ENCODE measurements at regions not wholly inside any gene's neighbourhood (a gene's known extent, or its start where the extent isn't known, plus 50 kb on each side); places are given as distances from the start of the nearest gene placed in this dataset.
A peak's percentile ranks its signal among the peaks of the same experiment; 100 is the strongest.
"Not testable (repeated sequence)": the region's sequence is repeated elsewhere in the genome, so short reads cannot be mapped to it uniquely, and the experiment has no call there.

GRCh38 chr12:111150921-111151840 lies 217.7 kb downstream of the PHETA1 start:
- DNase-seq, result peak in 1 of 2 donors; percentile 2

- no peak for DNase-seq
These were observed 218.5 kb downstream of the PHETA1 start for GRCh38 chr12:111150360-111150759.

- no peak for DNase-seq
These were observed 219.6 kb downstream of the PHETA1 start for GRCh38 chr12:111149299-111149698.

GRCh38 chr12:111148005-111148404 lies 220.9 kb downstream of the PHETA1 start:
- no peak for DNase-seq

DNA sequence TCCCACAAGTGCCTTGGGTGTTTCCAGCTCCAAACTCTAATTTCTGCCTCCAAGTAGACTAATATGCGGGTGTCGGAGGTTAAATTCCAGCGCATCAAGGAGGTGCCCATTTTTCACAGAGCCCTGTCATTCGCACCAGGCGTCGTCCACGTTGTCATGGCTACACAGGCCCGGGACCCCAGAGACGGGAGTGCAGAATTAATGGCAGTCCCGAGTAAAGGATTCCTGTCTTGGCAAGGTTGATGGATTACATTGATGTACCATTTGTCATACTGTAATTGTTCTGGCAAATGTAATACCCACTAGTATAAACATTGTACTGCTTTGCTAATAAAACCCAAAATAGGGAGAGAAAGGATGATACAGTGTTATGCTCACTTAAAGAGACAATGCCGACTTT lies 222.9 kb upstream of the MYL2 start:
- DNase-seq, result no peak

- no peak for DNase-seq
These were observed 220.8 kb upstream of the MYL2 start for GRCh38 chr12:111141205-111141604.

- no peak for DNase-seq
These were observed 217.6 kb upstream of the MYL2 start for GRCh38 chr12:111138016-111138415.

DNA sequence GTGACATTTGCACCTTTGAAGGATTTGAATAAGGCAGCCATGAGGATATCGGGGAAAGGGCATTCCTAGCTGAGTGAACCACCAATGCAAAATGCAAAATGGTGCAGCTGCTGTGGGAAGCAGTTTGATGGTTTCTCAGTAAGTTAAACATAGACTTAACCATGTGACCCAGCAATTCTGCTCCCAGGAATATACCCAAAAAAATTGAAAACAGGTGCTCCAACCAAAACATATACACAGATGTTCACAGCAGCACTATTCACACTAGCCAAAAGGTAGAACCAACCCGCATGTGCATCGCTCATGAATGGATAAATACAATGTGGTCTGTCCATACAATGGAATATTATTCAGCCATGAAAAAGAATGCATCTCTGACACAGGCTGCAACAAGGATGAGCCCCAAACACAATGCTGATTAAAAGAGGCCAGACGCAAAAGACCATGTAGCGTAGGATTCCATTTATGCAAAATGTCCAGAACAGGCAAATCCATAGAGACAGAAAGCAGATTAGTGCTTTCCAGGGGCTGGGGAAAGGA lies 215.0 kb upstream of the MYL2 start:
- no peak for DNase-seq

DNA sequence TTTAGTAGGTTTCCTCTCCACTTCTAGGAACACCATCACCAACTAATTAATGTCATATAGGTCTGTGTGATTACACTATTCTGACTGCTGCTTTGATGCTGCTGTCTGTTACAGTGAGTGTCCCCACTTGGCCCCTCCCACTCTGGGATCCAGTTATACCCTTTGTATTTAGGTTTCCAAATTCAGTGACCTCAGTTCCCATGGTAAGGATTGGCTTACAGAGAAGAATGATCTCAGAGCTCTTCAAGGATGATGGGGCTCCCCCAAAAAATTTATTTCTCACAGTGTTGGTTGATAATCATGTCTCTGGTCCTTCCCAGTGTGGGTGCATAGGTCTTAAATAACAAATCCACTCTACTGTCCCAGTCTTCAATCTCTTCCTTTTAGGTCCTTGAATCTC lies 210.0 kb upstream of the MYL2 start:
- DNase-seq, result no peak

GRCh38 chr12:111129149-111129767 lies 208.9 kb upstream of the MYL2 start:
- DNase-seq, result no peak

GRCh38 chr12:111126331-111126730 lies 206.0 kb upstream of the MYL2 start:
- no peak for DNase-seq

GRCh38 chr12:111124183-111124582 lies 203.8 kb upstream of the MYL2 start:
- DNase-seq, result no peak

- no peak for DNase-seq
These were observed 203.0 kb upstream of the MYL2 start for GRCh38 chr12:111123390-111123789.

DNA sequence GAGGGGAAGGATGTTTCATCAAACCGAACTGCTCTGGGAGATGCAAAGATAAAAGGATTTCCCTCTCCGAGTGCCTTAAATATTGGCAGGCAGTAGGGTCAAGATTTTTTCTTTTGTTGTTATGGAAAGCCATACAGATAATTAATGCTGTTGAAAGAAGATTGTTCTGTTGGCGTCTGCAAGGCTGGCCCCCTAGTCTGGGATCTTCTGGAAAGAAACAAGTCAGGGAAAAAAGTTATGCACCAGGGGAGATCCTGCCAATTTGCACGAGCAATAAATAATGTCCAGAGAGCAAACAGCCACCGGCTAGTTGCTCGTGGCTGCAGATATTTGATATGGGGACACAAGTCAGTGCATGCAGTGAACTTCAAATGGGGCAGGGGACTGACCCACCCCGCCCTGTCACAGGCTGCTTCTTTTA lies 202.1 kb upstream of the MYL2 start:
- no peak for DNase-seq

- DNase-seq, result no peak
These were observed 201.5 kb upstream of the MYL2 start for GRCh38 chr12:111121840-111122239.

DNA sequence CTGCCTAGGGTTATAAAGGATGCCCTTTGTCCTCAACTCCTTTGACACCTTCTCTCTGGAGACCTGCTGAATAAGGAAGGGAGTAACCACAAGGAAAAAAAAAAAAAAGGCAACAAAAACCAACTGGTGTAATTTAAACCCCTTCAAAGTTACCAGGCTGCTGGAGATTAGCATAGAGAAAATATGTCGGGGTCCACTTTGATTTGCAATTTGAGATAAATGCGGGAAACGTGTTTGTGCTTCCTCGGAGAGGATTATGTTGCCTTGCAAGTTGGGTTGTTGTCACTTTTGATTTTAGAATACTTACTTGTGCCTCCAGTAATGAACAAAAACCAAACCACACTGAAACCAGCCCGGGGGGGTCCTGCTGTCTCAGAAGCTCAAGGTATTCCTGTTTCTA lies 200.2 kb upstream of the MYL2 start:
- DNase-seq, result no peak

- DNase-seq, result no peak
These were observed 196.6 kb upstream of the MYL2 start for GRCh38 chr12:111117017-111117416.

- not testable (repeated sequence) for DNase-seq
These were observed 192.9 kb upstream of the MYL2 start for GRCh38 chr12:111113313-111113712.

GRCh38 chr12:111112311-111113098 lies 192.1 kb upstream of the MYL2 start:
- DNase-seq, result no peak

DNA sequence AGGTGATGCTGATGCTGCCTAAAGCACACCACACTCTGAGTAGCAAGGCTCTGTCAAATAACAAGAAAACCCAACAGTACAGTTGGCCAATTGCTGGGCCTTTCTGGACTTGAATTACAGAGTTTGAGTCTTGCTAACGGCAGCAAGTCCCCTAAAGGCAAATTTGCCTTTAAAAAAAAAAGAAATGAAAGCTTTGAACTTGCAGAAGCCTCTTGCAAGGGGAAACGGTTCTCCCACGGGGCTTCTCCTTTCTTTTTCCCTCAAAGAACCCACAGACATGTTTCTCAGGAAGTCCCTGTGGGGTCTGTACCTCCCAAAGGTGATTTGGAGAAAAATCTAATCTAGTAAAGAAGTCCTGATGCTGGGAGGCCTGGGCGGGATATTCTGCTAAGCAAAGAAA lies 191.3 kb upstream of the MYL2 start:
- no peak for DNase-seq

GRCh38 chr12:111110556-111110955 lies 190.2 kb upstream of the MYL2 start:
- no peak for DNase-seq

GRCh38 chr12:111108726-111109125 lies 188.3 kb upstream of the MYL2 start:
- no peak for DNase-seq

Data from bone marrow (tissue), 2 donors.